Neutrophil (primary cell): ENCODE measurements at regions not wholly inside any gene's neighbourhood (a gene's known extent, or its start where the extent isn't known, plus 50 kb on each side); places are given as distances from the start of the nearest gene placed in this dataset.

Experiments
- H3K27ac ChIP-seq: fragments of 200-600 bp; sonication (generic); 2 replicates; pipeline ENCODE4 v1.5.1; 2016; ENCODE audit warnings: mild to moderate bottlenecking, moderate library complexity
- H3K27me3 ChIP-seq: fragments of 200-600 bp; sonication (generic); 2 replicates; pipeline ENCODE4 v1.6.0; 2016; ENCODE audit warnings: mild to moderate bottlenecking
- H3K36me3 ChIP-seq: fragments of 200-600 bp; sonication (generic); 2 replicates; pipeline ENCODE4 v1.5.1; 2017
- H3K4me1 ChIP-seq, 2 experiments: fragments of 200-600 bp in 1 of 2; sonication (generic) in 1 of 2; 1 replicate in 1 of 2; 2 replicates in 1 of 2; pipeline versions ENCODE4 v1.5.1 to v1.6.1; 2013 to 2016; ENCODE audit warnings: low read depth in 1 of 2, low read length in 1 of 2, mild to moderate bottlenecking in 1 of 2, moderate library complexity in 1 of 2; ENCODE audit not compliant: control insufficient read depth in 1 of 2, insufficient read depth in 1 of 2
- H3K4me3 ChIP-seq, 2 experiments: fragments of 200-600 bp in 1 of 2; sonication (generic) in 1 of 2; 1 replicate in 1 of 2; 2 replicates in 1 of 2; pipeline ENCODE4 v1.5.1; 2013 to 2016; ENCODE audit warnings: low read depth in 1 of 2, low read length in 1 of 2, mild to moderate bottlenecking in 1 of 2, moderate library complexity in 1 of 2
- H3K9me3 ChIP-seq: fragments of 200-600 bp; sonication (generic); 2 replicates; pipeline ENCODE4 v1.5.1; 2016
- TF ChIP-seq, protein P1 (sequence below): fragments of 200-600 bp; sonication (generic); IDR thresholded peaks from 2 replicates; pipeline ENCODE4 v1.5.1; 2016; ENCODE audit warnings: antibody characterized with exemption

DNA sequence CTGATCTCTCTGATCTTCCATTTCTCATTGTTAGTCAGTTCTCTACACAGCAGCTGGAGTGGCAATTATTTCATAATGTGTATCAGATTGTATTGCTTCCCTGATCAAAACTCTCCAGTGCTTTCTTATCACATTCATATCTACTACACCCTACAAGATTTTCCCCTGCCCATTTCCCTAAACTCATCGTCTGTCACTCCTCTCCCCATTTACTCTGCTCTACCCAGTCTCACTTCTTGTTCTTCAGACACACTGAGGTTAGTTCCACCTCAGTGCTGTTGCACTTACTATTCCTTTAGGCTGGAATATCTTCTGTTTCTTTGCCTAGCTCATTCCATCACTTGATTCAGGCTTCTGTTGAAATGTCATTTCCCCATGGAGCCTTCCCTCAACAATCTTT lies 197.1 kb downstream of the SATB1 start:
- H3K27me3 ChIP-seq: no peaks in the 10 kb centered on the region
- H3K4me3 ChIP-seq: no peak overlapping the region
- no peaks in the 10 kb centered on the region for H3K9me3 ChIP-seq
- H3K4me1 ChIP-seq: peaks cover 0 to 5% of the 10 kb centered on the region in 2 experiments
- H3K36me3 ChIP-seq: no peaks in the 10 kb centered on the region
- TF ChIP-seq, protein P1, sequence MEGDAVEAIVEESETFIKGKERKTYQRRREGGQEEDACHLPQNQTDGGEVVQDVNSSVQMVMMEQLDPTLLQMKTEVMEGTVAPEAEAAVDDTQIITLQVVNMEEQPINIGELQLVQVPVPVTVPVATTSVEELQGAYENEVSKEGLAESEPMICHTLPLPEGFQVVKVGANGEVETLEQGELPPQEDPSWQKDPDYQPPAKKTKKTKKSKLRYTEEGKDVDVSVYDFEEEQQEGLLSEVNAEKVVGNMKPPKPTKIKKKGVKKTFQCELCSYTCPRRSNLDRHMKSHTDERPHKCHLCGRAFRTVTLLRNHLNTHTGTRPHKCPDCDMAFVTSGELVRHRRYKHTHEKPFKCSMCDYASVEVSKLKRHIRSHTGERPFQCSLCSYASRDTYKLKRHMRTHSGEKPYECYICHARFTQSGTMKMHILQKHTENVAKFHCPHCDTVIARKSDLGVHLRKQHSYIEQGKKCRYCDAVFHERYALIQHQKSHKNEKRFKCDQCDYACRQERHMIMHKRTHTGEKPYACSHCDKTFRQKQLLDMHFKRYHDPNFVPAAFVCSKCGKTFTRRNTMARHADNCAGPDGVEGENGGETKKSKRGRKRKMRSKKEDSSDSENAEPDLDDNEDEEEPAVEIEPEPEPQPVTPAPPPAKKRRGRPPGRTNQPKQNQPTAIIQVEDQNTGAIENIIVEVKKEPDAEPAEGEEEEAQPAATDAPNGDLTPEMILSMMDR: no peak
- no peak overlapping the region for H3K27ac ChIP-seq

DNA sequence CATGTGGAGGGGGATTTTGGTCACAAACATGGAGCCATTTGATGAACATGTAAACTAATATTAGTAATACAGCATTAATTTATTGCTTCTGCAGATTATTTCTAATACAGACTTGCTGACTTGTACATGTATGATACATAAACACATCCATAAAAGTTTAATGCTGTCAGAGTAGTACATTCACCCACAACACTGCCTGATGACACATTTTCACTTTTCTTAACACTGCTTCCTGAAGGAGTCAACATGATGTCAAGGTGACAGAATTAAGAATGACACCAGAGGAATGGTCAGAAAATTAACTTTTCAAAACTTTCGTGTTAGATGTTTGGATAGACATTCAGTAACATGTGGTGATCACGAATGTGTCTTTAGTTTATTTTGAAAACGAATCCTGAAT lies 199.4 kb downstream of the SATB1 start:
- Histone ChIP-seq H3K4me1 (peaks cover 0 to 5% of the 10 kb centered on the region in 2 experiments), H3K9me3 (no peaks in the 10 kb centered on the region), H3K27me3 (no peaks in the 10 kb centered on the region), H3K4me3 (no peak overlapping the region), H3K36me3 (no peaks in the 10 kb centered on the region), H3K27ac (no peak overlapping the region)
- TF ChIP-seq, protein P1: no peak

DNA sequence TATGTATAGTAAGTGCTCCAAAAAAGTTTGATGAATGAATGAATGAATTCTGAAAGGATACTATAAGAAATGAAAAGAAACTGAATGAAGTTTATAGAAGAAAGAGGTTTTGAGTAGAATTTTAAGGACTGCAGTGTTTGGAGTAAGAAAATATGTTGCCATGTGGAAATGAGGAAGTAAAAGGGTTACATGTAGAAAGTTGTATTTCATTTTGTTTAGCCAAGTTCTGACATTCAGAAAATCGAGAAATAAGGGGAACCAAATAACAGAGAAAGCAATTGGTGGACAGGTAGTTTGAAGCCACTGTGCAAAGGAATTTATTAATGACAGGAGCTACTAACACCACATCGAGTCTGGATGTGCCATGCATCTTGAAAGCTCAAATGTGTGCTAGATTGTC lies 200.7 kb downstream of the SATB1 start:
- Histone ChIP-seq H3K27ac (no peak overlapping the region), H3K27me3 (no peaks in the 10 kb centered on the region), H3K9me3 (no peaks in the 10 kb centered on the region), H3K36me3 (no peaks in the 10 kb centered on the region), H3K4me1 (peaks cover 0 to 5% of the 10 kb centered on the region in 2 experiments), H3K4me3 (no peak overlapping the region)
- TF ChIP-seq, protein P1: no peak

DNA sequence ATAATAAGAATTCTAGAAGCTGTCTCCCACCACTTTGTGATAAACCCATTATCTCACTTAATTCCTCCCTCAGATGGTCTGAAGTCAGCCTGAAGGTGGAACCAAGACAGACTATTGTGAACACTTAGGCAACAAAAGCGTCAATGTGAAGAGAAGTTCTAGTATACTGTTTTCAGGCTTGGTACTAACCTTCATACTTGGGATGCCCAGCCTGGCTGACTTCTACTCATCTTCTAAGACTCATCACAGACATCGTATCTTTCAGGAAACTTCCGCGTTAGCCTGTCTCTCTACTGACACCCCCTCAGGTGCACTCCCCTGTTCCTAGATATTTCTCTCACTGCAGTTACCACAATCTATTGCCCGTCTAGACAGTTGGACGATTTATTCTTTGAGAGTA lies 201.2 kb downstream of the SATB1 start:
- TF ChIP-seq, protein P1: no peak
- Histone ChIP-seq H3K27ac (no peak overlapping the region), H3K36me3 (no peaks in the 10 kb centered on the region)

DNA sequence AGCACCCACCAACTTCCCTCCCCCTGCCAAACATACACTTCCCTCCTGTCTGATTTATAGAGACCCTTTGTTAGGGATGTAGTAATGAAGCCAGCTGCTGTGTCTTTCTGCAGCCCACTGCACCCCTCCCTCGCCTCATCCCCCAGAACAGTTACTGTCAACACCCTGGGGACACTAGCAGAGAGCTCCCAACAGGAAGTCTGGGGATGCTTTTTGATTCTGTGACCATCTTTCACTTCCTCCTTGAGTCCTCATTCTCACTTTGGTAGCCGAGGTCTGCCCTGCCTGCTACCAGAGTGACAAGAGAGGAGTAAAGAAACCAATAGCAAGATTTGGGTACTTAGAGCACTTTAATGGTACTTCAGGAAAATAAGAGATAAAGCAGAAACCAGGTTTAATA lies 201.6 kb downstream of the SATB1 start:
- TF ChIP-seq, protein P1: no peak
- Histone ChIP-seq H3K36me3 (no peaks in the 10 kb centered on the region), H3K27me3 (no peaks in the 10 kb centered on the region), H3K4me3 (no peak overlapping the region), H3K4me1 (peaks cover 0 to 5% of the 10 kb centered on the region in 2 experiments), H3K27ac (no peak overlapping the region), H3K9me3 (no peaks in the 10 kb centered on the region)

More for the DNA sequence above, 201.2 kb downstream of the SATB1 start:
- H3K9me3 ChIP-seq: no peaks in the 10 kb centered on the region
- H3K27me3 ChIP-seq: no peaks in the 10 kb centered on the region
- H3K4me3 ChIP-seq: no peak overlapping the region
- peaks cover 0 to 5% of the 10 kb centered on the region in 2 experiments for H3K4me1 ChIP-seq

DNA sequence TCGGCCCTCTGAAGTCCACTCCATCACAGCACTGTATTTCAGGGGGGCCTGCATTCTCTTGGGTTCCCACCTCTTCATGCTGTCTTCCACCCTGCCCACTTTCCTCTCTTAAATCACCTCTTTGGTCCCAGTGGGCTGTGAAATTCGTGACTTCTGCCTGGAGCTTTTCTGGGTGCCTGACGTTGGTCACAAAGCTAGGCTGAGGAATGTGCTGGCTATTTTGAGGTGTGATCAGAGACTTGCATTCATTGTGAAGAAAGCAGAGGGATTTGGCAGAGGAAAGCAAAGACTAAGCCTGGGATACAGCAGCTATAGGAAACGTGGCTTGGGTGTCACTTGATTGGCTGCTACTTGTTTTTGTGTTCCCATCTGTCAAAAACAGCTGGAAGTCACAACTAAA lies 202.5 kb downstream of the SATB1 start:
- no peak overlapping the region for H3K27ac ChIP-seq
- TF ChIP-seq, protein P1: no peak
- no peaks in the 10 kb centered on the region for H3K9me3 ChIP-seq
- H3K36me3 ChIP-seq: no peaks in the 10 kb centered on the region
- no peak overlapping the region for H3K4me3 ChIP-seq
- peaks cover 0 to 5% of the 10 kb centered on the region in 2 experiments for H3K4me1 ChIP-seq
- no peaks in the 10 kb centered on the region for H3K27me3 ChIP-seq
